ENCODE measurements at regions not wholly inside any gene's neighbourhood (a gene's known extent, or its start where the extent isn't known, plus 50 kb on each side); places are given as distances from the start of the nearest gene placed in this dataset.

DNA sequence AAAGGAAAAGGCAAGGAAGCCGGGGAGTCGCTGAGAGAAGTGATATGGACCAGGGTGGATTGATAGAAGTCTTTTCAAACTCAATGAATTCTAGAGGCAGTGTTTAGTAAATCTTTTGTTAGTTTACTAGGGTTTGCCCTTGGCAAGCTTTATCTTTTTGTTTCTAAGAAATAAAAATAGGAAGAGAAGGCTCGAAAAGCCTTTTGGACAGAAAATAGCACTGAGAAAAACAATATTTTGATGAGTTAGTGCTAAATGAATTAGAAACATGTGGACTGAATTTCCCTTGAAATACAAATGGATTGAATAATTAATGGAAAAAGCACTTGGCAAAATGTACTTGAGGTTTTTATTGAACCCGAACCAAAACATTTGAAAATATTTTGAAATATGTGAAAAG, 121.8 kb upstream of the SPAG17 start:
- no peak for DNase-seq (ENCODE audit: low read depth)
- H3K4me3 ChIP-seq (ENCODE audit: control insufficient read depth, low read depth, low read length) = no peak overlapping the region
- no peak for TF ChIP-seq CTCF (IDR thresholded peaks at IDR 0.05; ENCODE audit: control insufficient read depth, insufficient read depth, low read depth, low read length, missing control alignments)

DNA sequence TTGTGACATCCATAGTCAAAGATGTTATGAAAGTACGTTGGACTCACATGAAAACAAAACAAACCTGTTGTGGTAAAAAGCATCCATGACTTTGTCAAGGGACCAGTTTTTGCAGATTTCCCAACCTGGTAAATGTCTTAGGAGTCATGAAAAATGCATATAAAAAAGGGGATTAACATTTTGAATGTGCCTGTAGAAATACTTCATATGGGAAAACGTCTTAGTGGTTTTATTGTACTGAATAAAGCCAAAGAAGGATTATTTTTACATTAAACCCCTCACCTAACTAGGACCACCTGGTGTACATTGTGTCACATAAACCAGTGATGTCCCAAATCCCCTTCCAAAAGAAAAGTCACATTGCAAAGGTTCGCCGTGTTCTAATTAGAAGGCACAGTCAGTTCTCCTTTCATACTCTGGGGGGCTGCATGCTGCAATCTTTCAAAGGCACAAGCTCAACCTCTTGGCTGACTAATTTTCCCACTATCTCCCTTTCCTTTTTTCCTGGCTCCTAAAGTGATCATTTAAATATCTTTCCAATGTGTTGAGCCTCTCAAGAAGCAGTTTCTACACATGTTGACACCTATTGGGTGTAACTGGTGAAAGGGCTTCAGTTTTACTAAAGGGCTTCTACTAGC, 119.8 kb upstream of the SPAG17 start:
- no peak overlapping the region for H3K4me3 ChIP-seq (ENCODE audit: control insufficient read depth, low read depth, low read length)
- DNase-seq (ENCODE audit: low read depth) = no peak
- TF ChIP-seq CTCF (IDR thresholded peaks at IDR 0.05; ENCODE audit: control insufficient read depth, insufficient read depth, low read depth, low read length, missing control alignments) = peak; percentile 69

- H3K4me3 ChIP-seq (ENCODE audit: control insufficient read depth, low read depth, low read length) = no peak overlapping the region
- no peak for TF ChIP-seq CTCF (IDR thresholded peaks at IDR 0.05; ENCODE audit: control insufficient read depth, insufficient read depth, low read depth, low read length, missing control alignments)
- DNase-seq (ENCODE audit: low read depth) = no peak
Measured at GRCh38 chr1:118303534-118303933, 118.5 kb upstream of the SPAG17 start.

GRCh38 chr1:118303064-118303463, 118.0 kb upstream of the SPAG17 start:
- DNase-seq (ENCODE audit: low read depth) = no peak
- no peak for TF ChIP-seq CTCF (IDR thresholded peaks at IDR 0.05; ENCODE audit: control insufficient read depth, insufficient read depth, low read depth, low read length, missing control alignments)

DNA sequence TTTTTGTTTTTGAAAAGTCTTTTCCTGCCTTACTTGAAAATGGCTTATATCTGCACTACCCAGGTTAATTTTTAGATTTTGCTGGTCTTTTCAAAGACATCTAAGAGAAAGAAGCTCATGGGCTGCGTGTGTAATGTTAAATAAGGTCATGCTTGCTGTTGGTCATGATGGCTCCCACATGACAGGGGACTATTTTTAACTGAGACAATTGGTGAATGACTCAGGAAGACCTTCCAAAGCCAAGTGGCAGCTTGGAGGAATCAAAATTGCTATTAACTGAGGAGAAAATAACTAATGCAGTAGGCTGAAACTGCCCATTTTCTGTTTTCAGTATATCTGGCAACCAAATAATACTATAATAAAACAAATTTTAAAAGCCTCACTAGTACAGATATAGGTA, 117.1 kb upstream of the SPAG17 start:
- H3K4me3 ChIP-seq (ENCODE audit: control insufficient read depth, low read depth, low read length) = no peak overlapping the region
- TF ChIP-seq CTCF (IDR thresholded peaks at IDR 0.05; ENCODE audit: control insufficient read depth, insufficient read depth, low read depth, low read length, missing control alignments) = no peak
- DNase-seq (ENCODE audit: low read depth) = no peak

More at GRCh38 chr1:118303064-118303463, 118.0 kb upstream of the SPAG17 start:
- H3K4me3 ChIP-seq (ENCODE audit: control insufficient read depth, low read depth, low read length) = no peak overlapping the region

DNA sequence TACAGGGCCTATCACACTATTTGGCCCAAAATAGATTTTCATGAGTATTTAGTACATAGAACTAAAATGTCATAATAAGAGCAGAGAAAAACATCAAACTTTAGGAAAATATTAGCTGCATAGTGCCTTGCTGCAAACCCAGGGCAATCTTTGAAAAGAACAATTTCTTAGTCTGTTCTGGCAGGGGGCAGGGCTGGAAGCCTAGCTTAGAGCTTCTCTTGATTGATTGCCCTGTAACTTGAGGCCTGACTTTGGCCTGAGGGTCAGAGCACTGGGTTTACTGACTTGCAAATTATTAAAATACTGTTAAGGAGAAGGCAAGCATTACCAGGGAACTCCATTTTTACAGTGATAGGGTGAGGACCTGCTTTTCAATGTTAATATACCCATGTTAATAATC, 115.8 kb upstream of the SPAG17 start:
- DNase-seq (ENCODE audit: low read depth) = no peak

More for the DNA sequence above, 115.8 kb upstream of the SPAG17 start:
- no peak overlapping the region for H3K4me3 ChIP-seq (ENCODE audit: control insufficient read depth, low read depth, low read length)
- no peak for TF ChIP-seq CTCF (IDR thresholded peaks at IDR 0.05; ENCODE audit: control insufficient read depth, insufficient read depth, low read depth, low read length, missing control alignments)
